DMS153 (cell line): ENCODE measurements at regions not wholly inside any gene's neighbourhood (a gene's known extent, or its start where the extent isn't known, plus 50 kb on each side); places are given as distances from the start of the nearest gene placed in this dataset.

ENCODE experiments used
- DNase-seq: peaks from one replicate; lab custom pipeline; 2025; lab: John Stamatoyannopoulos, UW

DNA sequence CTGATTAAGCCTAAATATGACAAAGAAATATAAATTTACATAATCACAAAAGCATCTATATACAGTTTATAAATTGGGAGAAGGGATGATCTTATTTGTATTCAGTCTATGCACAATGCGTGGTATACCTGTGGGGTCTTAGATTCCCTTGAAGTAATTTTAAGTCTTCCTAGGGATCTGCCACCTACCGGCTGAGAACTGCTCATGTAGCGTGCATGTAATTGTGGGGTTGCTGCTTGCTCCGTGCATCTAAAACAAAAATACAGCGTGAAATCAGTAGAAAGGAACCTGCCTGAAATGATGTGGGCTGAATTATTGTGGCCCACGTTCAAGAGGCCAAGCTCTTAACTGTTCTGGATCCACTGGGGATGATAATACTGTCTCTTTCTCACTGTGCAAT lies 187.3 kb downstream of the MBOAT1 start:
- no peak for DNase-seq

DNA sequence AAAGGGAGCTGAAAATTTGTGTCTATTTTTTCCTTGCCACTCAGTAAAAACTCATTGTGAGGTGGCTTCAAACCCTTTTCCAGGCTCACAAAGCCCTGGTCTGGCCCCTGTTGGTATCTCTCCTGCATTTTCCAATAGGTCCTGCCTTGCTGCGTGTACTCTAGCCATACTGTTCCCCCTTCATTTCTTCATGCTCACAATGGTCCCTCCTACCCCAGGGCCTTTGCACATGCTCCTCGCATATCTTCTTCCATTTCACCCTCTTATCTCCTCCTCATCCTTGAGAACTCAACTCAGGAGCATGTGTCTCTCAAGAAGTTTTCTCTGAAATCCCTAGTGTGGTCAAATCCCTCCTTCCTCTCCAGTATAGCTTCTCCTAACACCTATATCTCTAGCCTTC lies 186.6 kb downstream of the MBOAT1 start:
- no peak for DNase-seq

DNA sequence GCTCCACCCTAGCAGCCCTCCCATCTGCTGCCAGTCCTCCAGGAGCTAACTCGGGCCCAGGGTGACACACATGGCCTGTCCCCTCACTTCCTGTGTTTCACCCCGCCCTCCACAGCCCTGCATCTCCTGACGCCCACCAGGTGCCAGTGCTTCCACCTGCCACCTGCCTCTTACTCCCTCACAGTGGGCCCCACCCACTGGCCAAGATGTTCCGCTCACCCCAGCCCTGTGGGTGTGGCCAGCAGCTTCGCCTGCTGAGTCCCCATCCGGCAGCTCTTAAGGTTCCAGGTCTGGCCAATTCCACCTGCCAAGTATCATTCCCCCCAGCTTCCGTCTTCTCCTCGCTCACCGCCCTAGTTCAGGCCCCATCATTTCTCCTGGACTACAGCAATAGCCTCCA lies 184.1 kb downstream of the MBOAT1 start:
- peak; percentile 46 for DNase-seq

DNA sequence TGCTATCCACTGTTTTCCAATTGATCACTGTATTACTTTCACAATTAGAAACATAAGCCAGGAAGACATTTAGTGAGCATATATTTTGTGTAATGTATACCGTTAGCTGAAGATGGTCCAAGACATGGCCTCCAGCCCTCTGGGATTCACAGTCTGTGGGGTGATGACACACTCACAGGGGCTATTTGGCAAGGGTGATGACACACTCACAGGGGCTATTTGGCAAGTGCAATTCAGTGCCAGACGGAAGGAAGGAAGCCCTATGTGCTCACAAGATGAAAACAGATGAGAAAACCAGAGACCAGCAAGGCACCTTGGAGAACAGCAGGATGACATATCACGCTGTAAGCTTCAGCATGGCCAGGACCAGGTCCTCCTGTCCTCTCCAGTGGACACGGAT lies 183.7 kb downstream of the MBOAT1 start:
- no peak for DNase-seq

DNA sequence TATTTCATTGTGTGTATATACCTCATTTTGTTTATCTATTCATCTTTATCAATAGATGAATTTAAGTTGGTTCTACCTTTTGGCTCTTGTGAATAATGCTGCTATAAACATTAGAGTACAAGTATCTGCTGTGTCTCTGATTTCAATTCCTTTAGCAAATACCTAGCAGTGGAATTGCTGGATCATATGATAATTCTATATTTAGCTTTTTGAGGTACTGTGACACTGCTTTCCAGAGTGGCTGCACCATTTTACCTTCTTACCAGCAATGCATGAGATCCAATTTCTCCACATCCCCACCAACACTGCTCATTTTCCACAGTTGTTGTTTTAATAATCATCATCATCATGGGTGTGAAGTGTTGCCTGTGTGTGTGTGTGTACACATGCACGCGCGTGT lies 182.3 kb downstream of the MBOAT1 start:
- DNase-seq = no peak

DNA sequence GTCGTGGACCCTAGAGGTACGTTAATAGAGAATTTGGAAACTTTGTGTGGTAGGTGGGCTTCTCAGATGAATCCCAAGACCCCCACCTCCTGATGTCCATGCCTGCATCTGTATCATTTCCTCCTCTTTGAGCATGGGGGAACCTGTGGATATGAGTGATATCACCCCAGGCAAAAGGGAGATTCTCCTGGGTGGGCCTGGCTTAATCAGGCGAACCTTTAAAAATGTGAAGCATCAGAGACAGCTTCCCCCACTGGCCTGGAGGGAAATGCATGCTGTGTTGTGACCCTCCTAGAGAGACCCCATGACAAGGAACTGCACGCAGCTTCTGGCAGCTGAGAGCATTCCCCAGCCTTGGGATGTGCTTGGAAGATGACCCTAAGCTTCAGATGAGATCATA lies 180.9 kb downstream of the MBOAT1 start:
- no peak for DNase-seq

DNA sequence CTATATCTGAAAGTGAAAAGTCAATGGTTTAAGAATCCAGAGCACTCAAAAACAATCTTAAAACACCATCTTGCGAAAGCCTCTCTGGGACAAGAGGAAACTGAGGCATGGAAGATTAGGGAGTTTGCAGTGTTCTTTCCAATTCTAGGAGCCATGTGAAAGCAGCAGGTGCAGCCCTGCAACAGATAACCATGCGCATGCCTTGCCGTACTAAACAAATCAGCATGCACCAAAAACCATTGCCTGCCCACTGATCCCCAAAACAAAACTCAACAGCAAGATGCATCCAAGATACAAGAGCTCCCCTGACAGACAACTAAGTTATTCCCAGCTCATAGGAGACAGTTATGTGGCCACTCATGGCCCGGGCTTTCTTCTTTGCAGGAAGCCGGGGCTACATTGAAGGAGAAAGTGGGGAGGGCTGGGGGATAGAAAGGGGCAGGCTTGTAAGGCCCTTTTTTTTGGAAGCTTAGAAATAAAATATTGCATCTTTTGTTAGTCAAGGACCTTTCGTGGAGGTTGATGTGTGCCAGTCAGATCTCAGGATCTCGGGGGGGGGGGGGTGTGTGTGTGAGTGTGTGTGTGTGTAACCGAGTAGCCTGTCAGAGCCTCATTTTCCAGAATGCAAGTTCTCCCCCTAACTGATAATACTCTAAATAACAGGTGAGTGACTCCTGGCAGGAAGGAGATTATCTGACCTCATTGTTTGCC lies 178.4 kb downstream of the MBOAT1 start:
- DNase-seq = peak; percentile 84

DNA sequence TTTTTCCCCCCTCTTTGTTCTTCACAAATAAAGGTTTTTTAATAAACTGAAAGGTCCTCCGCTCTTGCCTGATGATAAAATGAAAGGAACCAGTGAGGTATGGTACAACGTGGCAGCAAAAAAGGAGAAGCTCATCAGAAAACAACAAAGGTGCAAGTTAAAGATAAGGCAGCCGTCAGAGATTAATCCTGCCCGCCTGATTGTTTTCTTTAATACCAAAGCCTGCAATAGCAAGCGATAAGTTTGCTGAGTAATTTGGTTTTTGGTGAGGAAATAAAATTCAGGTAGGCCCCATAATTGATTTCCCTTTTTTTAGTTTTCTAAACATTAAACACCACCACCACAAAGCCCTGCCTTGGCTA lies 177.9 kb downstream of the MBOAT1 start:
- no peak for DNase-seq

DNA sequence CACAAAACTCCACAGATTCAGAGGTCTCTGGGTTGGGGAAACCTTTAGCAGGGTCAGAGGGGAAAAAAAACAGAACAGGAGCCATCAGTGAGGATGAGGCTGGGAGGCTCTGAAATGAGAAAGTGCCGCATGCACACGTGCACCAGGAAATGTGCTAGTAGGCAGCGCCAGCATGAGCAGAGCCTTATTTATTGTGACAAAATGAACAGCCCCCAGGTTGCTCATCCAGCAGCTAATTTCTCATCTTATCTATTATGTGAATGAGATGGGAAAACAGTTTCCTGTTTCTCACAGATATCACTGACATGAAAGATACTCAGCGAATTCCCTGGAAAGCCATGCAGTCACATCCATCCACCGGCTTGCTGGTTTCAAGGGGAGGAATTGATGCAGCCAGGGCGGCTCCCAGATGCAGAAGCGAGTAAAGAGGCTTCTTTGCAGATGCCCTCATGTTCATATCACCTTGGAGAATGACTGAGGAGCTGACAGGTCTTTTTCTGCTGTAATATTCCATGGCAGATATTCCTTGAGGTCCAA lies 176.1 kb downstream of the MBOAT1 start:
- no peak for DNase-seq

DNA sequence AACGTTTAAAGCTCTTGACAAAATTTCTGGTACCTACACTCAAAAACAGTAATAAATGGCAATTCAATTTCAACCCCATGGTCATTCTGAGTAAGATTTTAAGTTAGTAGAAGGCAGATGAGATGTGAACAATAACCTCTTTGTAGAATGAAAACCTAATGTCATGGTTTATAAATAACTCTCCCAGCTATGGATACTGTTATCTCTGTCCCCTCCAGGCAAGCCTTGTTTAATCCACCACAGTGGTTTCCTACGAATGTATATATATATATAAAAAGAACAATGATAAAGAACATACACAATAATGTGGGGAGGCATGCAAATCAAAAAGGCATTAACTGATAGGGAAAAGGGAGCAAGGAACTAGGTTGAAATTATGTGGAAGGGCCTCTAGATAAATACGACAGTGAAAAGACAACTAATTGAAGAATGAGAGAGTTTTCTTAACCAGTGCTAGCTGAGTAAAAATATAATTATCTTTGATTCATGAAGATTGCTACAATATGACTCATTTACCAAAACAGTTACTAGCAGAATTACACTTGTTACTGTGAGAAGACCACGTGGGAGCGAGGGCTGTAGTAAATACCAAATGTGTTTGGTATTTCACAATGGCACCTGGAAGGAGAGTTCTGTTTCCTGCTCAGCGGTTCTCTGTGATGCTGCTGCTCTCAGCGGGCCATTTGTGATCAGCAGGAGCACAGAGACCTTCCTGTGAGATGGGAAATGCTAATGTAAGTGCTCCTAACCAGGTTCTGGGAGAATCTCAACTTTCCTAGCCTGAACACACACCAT lies 173.7 kb downstream of the MBOAT1 start:
- no peak for DNase-seq

DNA sequence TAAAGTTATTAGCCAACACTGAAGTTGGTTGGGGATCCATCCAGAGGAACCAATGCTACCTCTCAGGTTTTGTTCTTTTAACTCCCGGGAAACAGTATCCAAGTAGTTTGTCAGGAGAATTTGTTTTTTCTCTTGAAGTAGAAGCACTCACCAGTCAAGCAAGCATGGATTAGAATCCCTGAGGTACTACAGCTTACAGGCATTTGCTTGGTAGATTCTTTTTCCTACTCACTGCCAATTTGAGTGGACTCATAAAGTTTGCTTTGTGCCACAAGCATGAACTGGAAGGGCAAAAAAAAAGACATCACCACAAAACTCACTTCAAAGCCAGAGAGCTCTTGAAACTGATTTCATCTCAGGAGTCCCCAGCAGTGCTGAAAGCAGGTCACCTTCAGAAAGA lies 167.4 kb downstream of the MBOAT1 start:
- DNase-seq = no peak
